HepG2 (cell line): ENCODE measurements at regions not wholly inside any gene's neighbourhood (a gene's known extent, or its start where the extent isn't known, plus 50 kb on each side); places are given as distances from the start of the nearest gene placed in this dataset.

Experiments used
- ATAC-seq: fragments of 200-7000 bp; cut with Tn5 transposase; 3 replicates; pipeline ENCODE4 v1.9.1; 2020; ENCODE audit warnings: mild to moderate bottlenecking, moderate library complexity
- BruUV-seq: library from RNA; stranded (reverse); fragments of 400-500 nt; replicated peaks from 2 replicates; lab custom pipeline; 2021; lab: Mats Ljungman, UMichigan
- CTCF ChIA-PET: fragments of 300-600 bp; formaldehyde crosslinking; extraction: SDS; loops from one replicate; lab custom pipeline; 2021; ENCODE audit warnings: low total read pairs, inconsistent platforms, low intra/inter-chr PET ratio; lab: Yijun Ruan, JAX
- POLR2A ChIA-PET: fragments of 350-600 bp; sonication (Branson Sonifier 250); formaldehyde crosslinking; loops from one replicate; lab custom pipeline; 2020; ENCODE audit warnings: antibody characterized with exemption, inconsistent platforms; lab: Yijun Ruan, JAX
- DNase-seq: peaks from one replicate; pipeline ENCODE4 v3.0.0-alpha.2; 2015; ENCODE audit warnings: low spot score
- FAIRE-seq: peaks from 3 replicates; lab custom pipeline; 2011; peaks lifted over from hg19 to GRCh38; lab: Jason Lieb, UNC
- H2AFZ ChIP-seq: one replicate; pipeline ENCODE4 v1.6.1; 2011; ENCODE audit warnings: low read length, inconsistent platforms
- H3K27ac ChIP-seq: fragments of 300-600 bp; 3 replicates; pipeline ENCODE4 v1.8.0; 2011; ENCODE audit warnings: mixed run types, mild to moderate bottlenecking, mixed read lengths, low read length, inconsistent platforms; ENCODE audit not compliant: insufficient read depth; ENCODE audit errors: extremely low read length
- H3K27me3 ChIP-seq, 2 experiments: fragments of 200-600 bp in 1 of 2; 2 replicates in 1 of 2; 3 replicates in 1 of 2; pipeline versions ENCODE4 v1.6.0 to v1.8.0; 2011; ENCODE audit warnings: low read length in 2 of 2, mild to moderate bottlenecking in 2 of 2, moderate library complexity in 2 of 2, inconsistent platforms in 1 of 2; ENCODE audit not compliant: insufficient read depth in 2 of 2, control insufficient read depth in 1 of 2
- H3K36me3 ChIP-seq, 2 experiments: fragments of 200-600 bp in 1 of 2; replicated peaks in 1 of 2; 2 replicates in 1 of 2; 3 replicates in 1 of 2; pipeline versions ENCODE4 v1.5.1 to v1.8.0; 2011; ENCODE audit warnings: low read length in 2 of 2, inconsistent platforms in 1 of 2; ENCODE audit not compliant: insufficient read depth in 2 of 2, control insufficient read depth in 1 of 2
- H3K4me1 ChIP-seq: 2 replicates; pipeline ENCODE4 v1.5.1; 2012; ENCODE audit warnings: low read length, inconsistent platforms; ENCODE audit not compliant: insufficient read depth
- H3K4me2 ChIP-seq: 2 replicates; pipeline ENCODE4 v1.6.0; 2011; ENCODE audit warnings: low read depth, low read length, inconsistent platforms
- H3K4me3 ChIP-seq, 3 experiments: fragments of 200-600 bp in 1 of 3; sonication (generic), shearing (Covaris generic) in 1 of 3; replicated peaks in 1 of 3; 2 replicates each; pipeline ENCODE4 v1.5.1; 2011 to 2016; ENCODE audit warnings: low read length in 3 of 3, inconsistent platforms in 2 of 3, low read depth in 2 of 3, mild to moderate bottlenecking in 2 of 3, control low read depth in 1 of 3, mixed read lengths in 1 of 3; ENCODE audit not compliant: insufficient read depth in 1 of 3
- H3K79me2 ChIP-seq: one replicate; pipeline ENCODE4 v1.6.1; 2011; ENCODE audit warnings: low read length, inconsistent platforms; ENCODE audit not compliant: insufficient read depth
- H3K9ac ChIP-seq: 2 replicates; pipeline ENCODE4 v1.6.0; 2011; ENCODE audit warnings: mild to moderate bottlenecking, low read depth, low read length, inconsistent platforms; ENCODE audit not compliant: insufficient read depth
- H3K9me3 ChIP-seq: 2 replicates; pipeline ENCODE4 v1.5.1; 2012; ENCODE audit warnings: mild to moderate bottlenecking, low read length
- H4K20me1 ChIP-seq: 2 replicates; pipeline ENCODE4 v1.6.0; 2011; ENCODE audit warnings: inconsistent platforms, mild to moderate bottlenecking, low read length, moderate library complexity; ENCODE audit not compliant: insufficient read depth
- AHDC1 ChIP-seq: sonication (generic); formaldehyde crosslinking; IDR thresholded peaks from 2 replicates; pipeline ENCODE4 v1.5.1; 2020; ENCODE audit warnings: mild to moderate bottlenecking, missing genetic modification reagents, borderline replicate concordance
- EZH2 ChIP-seq: conservative IDR thresholded peaks from 2 replicates; pipeline ENCODE4 v1.6.1; 2012; ENCODE audit warnings: mild to moderate bottlenecking, low read depth, low read length, moderate library complexity
- MLXIP ChIP-seq: sonication (generic); formaldehyde crosslinking; IDR thresholded peaks from 2 replicates; pipeline ENCODE4 v1.9.0; 2021; ENCODE audit warnings: missing genetic modification reagents, borderline replicate concordance
- NFYB ChIP-seq: sonication (generic); formaldehyde crosslinking; IDR thresholded peaks from 2 replicates; pipeline ENCODE4 v1.4.0; 2020; ENCODE audit warnings: missing genetic modification reagents
- SMAD3 ChIP-seq: sonication (generic); formaldehyde crosslinking; IDR thresholded peaks from 2 replicates; pipeline ENCODE4 v1.4.0; 2020; ENCODE audit warnings: missing genetic modification reagents
- ZNF235 ChIP-seq: sonication (generic); formaldehyde crosslinking; IDR thresholded peaks from 2 replicates; pipeline ENCODE4 v1.8.1; 2023; ENCODE audit warnings: mild to moderate bottlenecking, missing genetic modification reagents, borderline replicate concordance
- WGBS: methylation state at CpG from one replicate; pipeline ENCODE4 v1.1.6; 2017; ENCODE audit warnings: low lambda C conversion rate; 5-methylcytosine and 5-hydroxymethylcytosine counted together
- in situ Hi-C: cut with HindIII; loops from 2 replicates; pipeline ENCODE4 v1.10.0; 2017; ENCODE audit warnings: low pct_unique_long_range_greater_than_20kb; ENCODE audit not compliant: extremely low pct_ligation_motif_present
- intact Hi-C: fragments of 100-400 bp; cut with micrococcal nuclease; formaldehyde crosslinking; loops from one replicate; pipeline ENCODE4 v1.10.0; 2022; ENCODE audit not compliant: unreplicated experiment

- DNase-seq (no peak), ATAC-seq (no peak), FAIRE-seq (no peak)
- POLR2A ChIA-PET = no interaction called here
- CTCF ChIA-PET = no interaction called here
- Histone ChIP-seq H3K4me3 (no peak overlapping the region), H3K9me3 (no peaks in the 10 kb centered on the region), H3K79me2 (no peaks in the 10 kb centered on the region), H3K9ac (no peak overlapping the region), H3K4me1 (no peaks in the 10 kb centered on the region), H2AFZ (no peak overlapping the region), H3K4me2 (no peak overlapping the region), H3K36me3 (no peaks in the 10 kb centered on the region), H4K20me1 (no peaks in the 10 kb centered on the region), H3K27me3 (peaks cover 22 to 81% of the 10 kb centered on the region in 2 experiments; a peak in 4 of 5 replicates), H3K27ac (no peak overlapping the region)
- WGBS = 16% methylated on average over 8 of the region's 8 CpGs
- intact Hi-C loops (no loop called here), in situ Hi-C loops (no loop called here)
- no peak for TF ChIP-seq MLXIP (CRISPR knock-in tag)
- TF ChIP-seq EZH2 = 0 out of 2 replicates have a peak, but pooled peaks have one; percentile 47
- no TSS peak for BruUV-seq
Observed at GRCh38 chr2:240292035-240292574, 143.4 kb upstream of the GPC1 start.

- Histone ChIP-seq H3K4me1 (no peaks in the 10 kb centered on the region), H3K9me3 (no peaks in the 10 kb centered on the region), H3K4me3 (no peak overlapping the region), H2AFZ (no peak overlapping the region), H3K4me2 (no peak overlapping the region), H3K9ac (no peak overlapping the region), H3K36me3 (no peaks in the 10 kb centered on the region), H3K79me2 (no peaks in the 10 kb centered on the region), H4K20me1 (no peaks in the 10 kb centered on the region), H3K27me3 (peaks cover 24 to 86% of the 10 kb centered on the region in 2 experiments), H3K27ac (no peak overlapping the region)
- no TSS peak for BruUV-seq
- ATAC-seq (no peak), FAIRE-seq (no peak), DNase-seq (no peak)
- WGBS = 30% methylated on average over 13 of the region's 15 CpGs
- intact Hi-C loops (no loop called here), in situ Hi-C loops (no loop called here)
- POLR2A ChIA-PET = no interaction called here
- CTCF ChIA-PET = no interaction called here
- no peak for TF ChIP-seq AHDC1 (CRISPR knock-in tag)
- TF ChIP-seq ZNF235 (CRISPR knock-in tag) = no peak
- no peak for TF ChIP-seq SMAD3 (CRISPR knock-in tag)
- TF ChIP-seq NFYB (CRISPR knock-in tag) = no peak
Observed at GRCh38 chr2:240292619-240293525, 142.6 kb upstream of the GPC1 start.
